Epithelial cell of proximal tubule (primary cell): ENCODE measurements at regions not wholly inside any gene's neighbourhood (a gene's known extent, or its start where the extent isn't known, plus 50 kb on each side); places are given as distances from the start of the nearest gene placed in this dataset.

Source experiments
- DNase-seq: peaks from one replicate; pipeline ENCODE4 v3.0.0-alpha.2; 2011; ENCODE audit warnings: low read depth
- H3K4me3 ChIP-seq: 2 replicates; pipeline ENCODE4 v1.5.1; 2011; ENCODE audit warnings: low read depth, mild to moderate bottlenecking, low read length
- CTCF ChIP-seq: conservative IDR thresholded peaks from 2 replicates; pipeline ENCODE4 v1.5.1; 2012; ENCODE audit warnings: low read depth, mild to moderate bottlenecking, low read length

DNA sequence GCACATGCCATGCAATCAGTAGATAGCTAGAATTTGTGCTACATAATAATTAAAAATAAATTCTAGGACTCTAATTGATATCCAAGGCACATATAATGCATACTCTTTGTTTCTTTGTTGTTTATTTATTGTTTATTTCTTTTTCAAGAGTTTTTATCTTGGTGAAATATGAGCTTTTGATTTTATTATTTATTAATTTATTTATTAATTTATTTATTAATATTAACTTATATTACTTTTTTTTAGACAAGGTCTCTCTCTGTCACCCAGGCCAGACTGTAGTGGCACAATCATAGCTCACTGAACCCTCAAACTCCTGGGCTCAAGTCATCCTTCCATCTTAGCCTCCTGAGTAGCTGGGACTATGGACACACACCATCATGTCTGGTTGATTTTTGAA lies 519.9 kb downstream of the HAO1 start:
- H3K4me3 ChIP-seq: no peak overlapping the region
- TF ChIP-seq CTCF: no peak
- DNase-seq: no peak

GRCh38 chr20:7426890-7427496 lies 513.3 kb downstream of the HAO1 start:
- no peak overlapping the region for H3K4me3 ChIP-seq
- no peak for TF ChIP-seq CTCF
- DNase-seq: no peak

GRCh38 chr20:7428946-7429345 lies 511.3 kb downstream of the HAO1 start:
- H3K4me3 ChIP-seq: no peak overlapping the region
- DNase-seq: no peak
- TF ChIP-seq CTCF: no peak

- DNase-seq: no peak
- TF ChIP-seq CTCF: no peak
- no peak overlapping the region for H3K4me3 ChIP-seq
These were observed 507.6 kb downstream of the HAO1 start for GRCh38 chr20:7432612-7433011.

DNA sequence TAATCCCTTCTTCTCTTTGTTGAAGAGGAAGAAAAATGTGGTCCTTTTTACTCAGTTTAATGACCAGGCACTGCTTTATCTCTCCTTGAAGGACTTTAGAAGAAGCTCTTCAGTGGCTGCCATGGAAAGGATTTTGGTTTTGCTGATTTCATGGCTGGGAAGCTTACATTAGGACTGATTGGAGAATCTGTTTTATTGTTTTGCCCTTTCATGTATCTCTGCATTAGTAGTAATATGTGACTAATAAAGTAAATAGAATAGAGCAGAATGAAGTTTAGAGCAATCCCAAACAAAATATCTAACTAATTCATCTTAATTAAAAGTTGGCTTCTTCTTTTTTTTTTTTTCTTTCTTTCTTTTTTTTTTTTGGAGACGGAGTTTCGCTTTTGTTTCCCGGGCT lies 502.9 kb downstream of the HAO1 start:
- no peak overlapping the region for H3K4me3 ChIP-seq
- no peak for DNase-seq

DNA sequence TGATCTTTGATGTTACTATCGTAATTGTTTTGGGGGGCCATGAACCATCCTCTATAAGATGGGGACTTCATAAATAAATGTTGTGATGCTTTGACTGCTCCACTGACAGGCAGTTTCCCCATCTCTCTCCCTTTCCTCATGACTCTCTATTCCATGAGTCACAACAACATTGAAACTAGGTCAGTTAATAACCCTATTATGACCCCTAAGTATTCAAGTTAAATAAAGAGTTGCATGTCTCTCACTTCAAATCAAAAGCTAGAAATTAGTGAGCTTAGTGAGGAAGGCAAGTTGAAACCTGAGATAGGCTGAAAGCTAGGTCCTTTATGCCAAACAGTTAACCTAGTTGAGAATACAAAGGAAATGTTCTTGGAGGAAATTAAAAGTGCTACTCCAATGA lies 491.0 kb downstream of the HAO1 start:
- no peak for DNase-seq
- no peak overlapping the region for H3K4me3 ChIP-seq
- no peak for TF ChIP-seq CTCF

More for the DNA sequence above, 502.9 kb downstream of the HAO1 start:
- TF ChIP-seq CTCF: no peak

- no peak overlapping the region for H3K4me3 ChIP-seq
- TF ChIP-seq CTCF: no peak
- no peak for DNase-seq
These were observed 487.4 kb downstream of the HAO1 start for GRCh38 chr20:7452890-7453289.
